Daoy (cell line): ENCODE measurements at regions not wholly inside any gene's neighbourhood (a gene's known extent, or its start where the extent isn't known, plus 50 kb on each side); places are given as distances from the start of the nearest gene placed in this dataset.
A peak's percentile ranks its signal among the peaks of the same experiment; 100 is the strongest.
"Not testable (repeated sequence)": the region's sequence is repeated elsewhere in the genome, so short reads cannot be mapped to it uniquely, and the experiment has no call there.

ENCODE experiments used
- DNase-seq: peaks from one replicate; pipeline ENCODE4 v3.0.0-alpha.2; 2015; ENCODE audit warnings: low read depth

DNA sequence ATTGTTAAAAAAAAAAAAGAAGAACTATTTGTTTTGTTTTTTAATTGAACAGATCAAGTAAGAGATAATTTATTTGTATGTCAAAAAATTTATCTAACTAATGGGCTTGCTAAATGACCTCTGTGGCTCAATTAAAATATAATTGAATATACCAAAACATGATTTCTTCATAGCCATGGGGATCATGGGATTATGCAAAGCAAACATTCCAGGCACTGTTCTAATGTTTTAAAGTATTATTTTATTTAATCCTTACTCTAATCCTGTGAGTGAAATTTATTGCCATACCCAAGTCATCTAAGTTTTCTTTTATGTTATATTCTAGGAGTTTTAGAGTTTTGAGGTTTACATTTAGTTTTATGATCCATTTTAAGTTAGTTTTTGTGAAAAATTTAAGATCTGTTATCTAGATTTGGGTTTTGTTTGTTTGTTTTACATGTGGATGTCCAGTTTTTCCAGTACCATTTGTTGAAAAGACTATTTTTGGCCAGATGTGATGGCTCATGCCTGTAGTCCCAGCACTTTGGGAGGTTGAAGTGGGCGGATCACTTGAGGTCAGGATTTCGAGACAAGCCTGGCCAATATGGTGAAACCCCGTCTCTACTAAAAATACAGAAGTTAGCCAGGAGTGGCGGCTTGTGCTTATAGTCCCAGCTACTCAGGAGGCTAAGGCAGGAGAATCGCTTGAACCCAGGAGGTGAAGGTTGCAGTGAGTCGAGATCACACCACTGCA is 52.3 kb upstream of the CNOT10 start:
- DNase-seq: no peak

DNA sequence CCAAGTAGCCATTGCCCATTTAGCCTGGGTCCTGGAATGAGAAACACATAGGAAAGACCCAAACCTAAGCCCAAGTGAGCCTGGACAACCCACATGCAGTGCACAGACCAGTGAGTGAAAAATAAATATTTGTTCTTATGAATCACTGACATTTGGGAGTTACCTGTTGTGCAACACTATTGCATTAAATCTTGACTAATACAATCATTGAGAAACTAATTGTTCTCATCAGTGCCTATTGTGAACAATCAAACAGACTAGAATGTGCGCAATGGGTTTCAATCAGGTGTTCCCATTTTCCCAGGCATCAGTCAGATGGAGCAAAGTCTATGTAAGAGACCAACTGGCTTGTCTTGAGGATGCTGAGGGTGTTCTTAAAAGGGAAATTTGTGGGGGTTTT is 54.7 kb upstream of the CNOT10 start:
- DNase-seq: no peak

DNA sequence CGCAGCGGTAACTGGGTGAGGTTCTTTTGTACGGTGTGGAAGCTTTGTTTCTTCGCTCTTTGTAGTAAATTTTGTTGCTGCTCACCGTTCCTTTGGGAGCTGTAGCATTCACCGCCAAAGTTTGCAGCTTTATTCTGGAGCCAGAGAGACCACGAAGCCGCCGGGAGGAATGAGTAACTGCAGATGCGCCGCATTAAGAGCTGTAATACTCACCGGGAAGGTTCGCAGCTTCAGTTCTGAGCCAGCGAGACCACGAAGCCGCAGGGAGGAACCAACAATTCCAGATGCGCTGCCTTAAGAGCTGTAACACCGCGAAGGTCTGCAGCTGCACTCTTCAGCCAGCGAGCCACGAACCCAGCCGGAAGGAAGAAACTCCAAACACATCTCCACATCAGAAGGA is 56.0 kb upstream of the DYNC1LI1 start:
- DNase-seq: peak; percentile 61

DNA sequence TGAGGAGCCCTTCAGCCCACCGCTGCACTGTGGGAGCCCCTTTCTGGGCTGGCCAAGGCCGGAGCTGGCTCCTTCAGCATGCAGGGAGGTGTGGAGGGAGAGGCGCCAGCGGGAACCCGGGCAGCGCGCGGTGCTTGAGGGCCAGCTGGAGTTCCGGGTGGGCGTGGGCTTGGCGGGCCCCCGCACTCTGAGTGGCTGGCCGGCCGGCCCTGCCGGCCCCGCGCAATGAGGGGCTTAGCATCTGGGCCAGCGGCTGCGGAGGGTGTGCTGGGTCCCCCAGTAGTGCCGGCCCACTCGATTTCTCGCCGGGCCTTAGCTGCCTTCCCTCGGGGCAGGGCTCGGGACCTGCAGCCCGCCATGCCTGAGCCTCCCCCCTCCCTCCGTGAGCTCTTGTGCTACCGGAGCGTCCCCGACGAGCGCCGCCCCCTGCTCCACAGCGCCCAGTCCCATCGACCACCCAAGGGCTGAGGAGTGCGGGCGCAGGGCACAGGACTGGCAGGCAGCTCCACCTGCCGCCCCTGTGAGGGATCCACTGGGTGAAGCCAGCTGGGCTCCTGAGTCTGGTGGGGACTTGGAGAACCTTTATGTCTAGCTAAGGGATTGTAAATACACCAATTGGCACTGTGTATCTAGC is 55.0 kb upstream of the DYNC1LI1 start:
- not testable (repeated sequence) for DNase-seq

DNA sequence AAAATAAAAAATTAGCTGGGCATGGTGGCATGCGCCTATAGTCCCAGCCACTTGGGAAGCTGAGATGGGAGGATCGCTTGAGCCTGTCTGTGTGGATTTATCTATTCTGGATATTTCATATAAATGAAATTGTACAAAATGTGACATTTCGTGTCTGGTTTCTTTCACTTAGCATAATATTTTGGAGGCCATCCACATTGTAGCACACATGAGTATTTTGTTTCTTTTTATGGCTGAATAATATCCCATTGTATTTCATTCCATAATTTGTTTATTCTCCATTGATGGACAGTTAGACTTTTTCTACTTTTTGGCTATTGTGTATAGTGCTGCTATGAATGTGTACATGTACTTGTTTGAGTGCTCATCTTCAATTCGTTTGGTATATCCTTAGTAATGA is 52.9 kb upstream of the DYNC1LI1 start:
- no peak for DNase-seq

DNA sequence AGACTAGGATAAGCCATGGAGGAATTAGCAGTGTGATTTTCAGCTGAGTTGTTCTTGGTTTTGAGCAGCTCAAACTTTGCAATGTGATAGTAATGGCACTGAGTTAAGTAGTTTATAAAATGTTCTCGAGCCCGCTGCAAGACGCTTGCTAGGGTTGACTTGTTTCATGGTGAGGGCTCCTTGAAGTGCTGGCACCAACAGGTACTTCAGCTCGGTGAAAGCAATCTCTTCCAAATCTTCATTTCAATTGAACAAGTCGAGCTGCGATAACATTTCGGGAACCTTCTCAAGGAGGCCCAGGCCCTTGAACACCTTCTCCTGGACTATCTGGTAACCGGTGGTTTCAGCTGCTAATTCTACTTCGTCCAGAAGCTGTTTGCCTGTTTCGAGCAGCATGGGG is 50.8 kb upstream of the DYNC1LI1 start:
- no peak for DNase-seq

DNA sequence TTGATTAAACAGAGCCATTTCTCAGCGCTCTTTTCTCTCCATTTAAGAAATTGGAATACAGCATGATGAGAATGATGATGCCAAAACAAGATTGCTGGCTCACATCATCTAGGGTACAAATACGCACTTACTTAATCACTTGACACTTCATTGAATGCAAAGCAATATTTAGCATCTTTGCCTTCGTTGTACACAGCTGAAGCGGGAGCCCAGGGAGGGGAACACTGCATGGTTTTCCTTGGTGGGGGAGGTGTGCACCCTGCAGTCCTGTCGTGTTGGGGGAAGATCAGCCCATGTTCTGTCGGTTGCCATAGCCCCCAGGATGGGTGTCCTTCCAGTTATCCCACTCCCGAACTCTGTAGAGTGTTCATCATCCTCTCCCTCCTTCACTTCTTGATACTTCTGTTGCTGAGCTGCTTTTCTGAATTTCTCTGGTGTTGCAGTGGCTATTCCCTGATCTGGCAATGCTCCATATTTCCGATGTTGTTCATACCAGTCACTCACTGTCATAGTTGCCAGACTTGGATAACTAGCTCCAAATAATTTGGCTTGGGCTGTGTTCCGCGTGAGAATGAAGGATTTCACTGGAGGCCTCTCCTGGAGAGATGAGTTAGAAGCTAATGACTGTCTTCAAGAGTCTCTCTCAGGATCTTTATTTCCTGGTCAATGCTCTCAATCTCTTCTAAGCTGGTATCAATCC is 50.1 kb upstream of the DYNC1LI1 start:
- DNase-seq: no peak
